Thyroid gland (tissue), 4 donors: ENCODE measurements at regions not wholly inside any gene's neighbourhood (a gene's known extent, or its start where the extent isn't known, plus 50 kb on each side); places are given as distances from the start of the nearest gene placed in this dataset.

Experiments used
- DNase-seq, 2 donors: peaks; one replicate each; pipeline ENCODE4 v3.0.0-alpha.2; 2019
- H3K27ac ChIP-seq, 3 donors: fragments of 200-600 bp; sonication (generic); 1 replicate in 2 of 3; 2 replicates in 1 of 3; pipeline ENCODE4 v1.5.1; 2016 to 2019; ENCODE audit warnings: mild to moderate bottlenecking in 1 of 3, moderate library complexity in 1 of 3
- H3K27me3 ChIP-seq: fragments of 200-600 bp; sonication (generic); one replicate; pipeline ENCODE4 v1.5.1; 2019
- H3K36me3 ChIP-seq, 2 donors: fragments of 200-600 bp; sonication (generic); one replicate each; pipeline ENCODE4 v1.5.1; 2016 to 2019
- H3K4me1 ChIP-seq, 2 donors: fragments of 200-600 bp; sonication (generic); one replicate each; pipeline ENCODE4 v1.5.1; 2017 to 2019
- H3K4me3 ChIP-seq, 3 donors: fragments of 200-600 bp; sonication (generic); replicated peaks in 1 of 3; 1 replicate in 2 of 3; 2 replicates in 1 of 3; pipeline ENCODE4 v1.5.1; 2016; ENCODE audit warnings: mild to moderate bottlenecking in 1 of 3
- H3K9me3 ChIP-seq: fragments of 200-600 bp; sonication (generic); one replicate; pipeline ENCODE4 v1.5.1; 2017
- POLR2A ChIP-seq, 2 donors: fragments of 450-650 bp; IDR thresholded peaks; one replicate each; pipeline ENCODE4 v1.6.1; 2017; ENCODE audit warnings: antibody characterized with exemption in 2 of 2, mild to moderate bottlenecking in 2 of 2, moderate library complexity in 1 of 2
- WGBS, 2 donors: methylation state at CpG; one replicate each; pipeline ENCODE4 v1.1.5; 2017; 5-methylcytosine and 5-hydroxymethylcytosine counted together
- intact Hi-C: fragments of 100-400 bp; cut with DNase I; formaldehyde crosslinking; loops from one replicate; pipeline ENCODE4 v1.15.1; 2023
- TF ChIP-seq, protein P1 (sequence below), 6 experiments: fragments of 200-600 bp in 3 of 6; fragments of 450-650 bp in 3 of 6; sonication (generic) in 3 of 6; IDR thresholded peaks; one replicate each; pipeline ENCODE4 v1.5.1; 2016 to 2019; ENCODE audit warnings: antibody characterized with exemption in 6 of 6, mild to moderate bottlenecking in 2 of 6, inconsistent platforms in 1 of 6, moderate library complexity in 1 of 6

DNA sequence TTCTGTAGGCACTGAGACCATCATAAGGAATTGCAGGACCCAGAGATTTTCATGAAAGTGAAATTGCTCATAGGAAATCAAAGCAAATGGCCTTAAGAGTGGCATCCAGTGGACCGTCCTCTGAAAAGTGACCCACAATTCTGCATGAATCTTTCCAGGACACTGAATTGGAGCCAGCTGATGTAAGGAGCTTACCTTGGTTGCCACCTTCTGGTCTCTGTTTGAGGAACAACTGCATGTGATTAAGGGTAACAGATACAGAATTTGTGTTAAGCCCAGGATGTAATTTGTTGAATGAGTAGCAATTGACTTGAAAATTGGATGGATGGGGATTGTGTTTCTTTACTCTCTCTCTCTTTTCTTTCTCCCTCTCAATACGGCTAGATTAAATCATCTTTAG lies 49.9 kb upstream of the GAS1 start:
- Histone ChIP-seq H3K4me3 (no peak overlapping the region), H3K36me3 (no peaks in the 10 kb centered on the region), H3K27ac (no peak overlapping the region), H3K27me3 (no peaks in the 10 kb centered on the region), H3K9me3 (no peaks in the 10 kb centered on the region), H3K4me1 (no peaks in the 10 kb centered on the region)
- WGBS, 2 donors: 34 to 50% methylated on average over 2 of the region's 2 CpGs
- TF ChIP-seq, protein P1, sequence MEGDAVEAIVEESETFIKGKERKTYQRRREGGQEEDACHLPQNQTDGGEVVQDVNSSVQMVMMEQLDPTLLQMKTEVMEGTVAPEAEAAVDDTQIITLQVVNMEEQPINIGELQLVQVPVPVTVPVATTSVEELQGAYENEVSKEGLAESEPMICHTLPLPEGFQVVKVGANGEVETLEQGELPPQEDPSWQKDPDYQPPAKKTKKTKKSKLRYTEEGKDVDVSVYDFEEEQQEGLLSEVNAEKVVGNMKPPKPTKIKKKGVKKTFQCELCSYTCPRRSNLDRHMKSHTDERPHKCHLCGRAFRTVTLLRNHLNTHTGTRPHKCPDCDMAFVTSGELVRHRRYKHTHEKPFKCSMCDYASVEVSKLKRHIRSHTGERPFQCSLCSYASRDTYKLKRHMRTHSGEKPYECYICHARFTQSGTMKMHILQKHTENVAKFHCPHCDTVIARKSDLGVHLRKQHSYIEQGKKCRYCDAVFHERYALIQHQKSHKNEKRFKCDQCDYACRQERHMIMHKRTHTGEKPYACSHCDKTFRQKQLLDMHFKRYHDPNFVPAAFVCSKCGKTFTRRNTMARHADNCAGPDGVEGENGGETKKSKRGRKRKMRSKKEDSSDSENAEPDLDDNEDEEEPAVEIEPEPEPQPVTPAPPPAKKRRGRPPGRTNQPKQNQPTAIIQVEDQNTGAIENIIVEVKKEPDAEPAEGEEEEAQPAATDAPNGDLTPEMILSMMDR (IDR thresholded peaks at IDR 0.05): peak in 1 of 6 experiments; percentile 43
- no peak for TF ChIP-seq POLR2A (IDR thresholded peaks at IDR 0.05)
- no peak for DNase-seq
- intact Hi-C loops: no loop called here

DNA sequence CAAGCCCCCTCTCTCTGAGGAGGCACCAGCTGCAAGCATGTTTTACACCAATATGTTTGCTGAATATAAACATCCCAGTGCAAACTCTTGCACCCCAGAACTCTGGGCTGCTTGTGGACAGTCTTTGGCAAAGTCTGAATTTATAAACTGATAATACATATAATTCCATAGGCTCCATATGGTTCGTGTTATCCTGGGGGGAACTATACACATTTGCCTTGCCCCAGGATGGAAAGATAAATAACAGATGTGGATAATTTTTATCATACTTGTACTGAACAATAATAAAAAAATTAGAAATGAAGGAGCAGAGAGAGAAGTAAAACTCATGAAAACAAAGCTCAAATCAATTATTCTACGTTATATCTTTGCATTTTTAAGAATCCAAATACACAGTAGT lies 50.6 kb upstream of the GAS1 start:
- Histone ChIP-seq H3K4me3 (no peak overlapping the region), H3K27ac (no peak overlapping the region), H3K27me3 (no peaks in the 10 kb centered on the region), H3K4me1 (no peaks in the 10 kb centered on the region), H3K36me3 (no peaks in the 10 kb centered on the region), H3K9me3 (no peaks in the 10 kb centered on the region)
- TF ChIP-seq POLR2A (IDR thresholded peaks at IDR 0.05): no peak
- TF ChIP-seq, protein P1 (IDR thresholded peaks at IDR 0.05): no peak
- WGBS, 2 donors: 88 to 90% methylated on average over 2 of the region's 2 CpGs
- intact Hi-C loops: no loop called here
- DNase-seq: no peak

DNA sequence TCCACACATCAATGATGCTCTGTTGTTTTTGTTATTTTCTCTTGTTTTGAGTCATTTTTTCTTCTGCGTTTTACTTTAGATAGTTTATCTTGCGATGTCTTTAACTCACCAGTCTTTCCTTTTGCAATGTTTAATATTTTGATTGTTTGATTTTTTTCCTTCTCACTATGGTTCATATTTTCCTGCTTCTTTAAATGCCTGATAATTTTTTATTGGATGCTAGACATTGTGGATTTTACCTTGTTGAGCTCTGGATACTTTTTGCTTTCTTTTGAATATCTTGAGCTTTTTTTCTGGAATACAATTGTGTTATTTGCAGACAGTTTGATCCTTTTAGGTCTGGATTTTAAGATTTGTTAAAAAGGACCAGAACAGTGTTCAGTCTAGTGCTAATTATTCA lies 55.2 kb upstream of the GAS1 start:
- H3K4me1 ChIP-seq: no peaks in the 10 kb centered on the region
- H3K36me3 ChIP-seq: no peaks in the 10 kb centered on the region
- DNase-seq: no peak
- WGBS, 2 donors: 97 to 98% methylated on average over 2 of the region's 2 CpGs
- intact Hi-C loops: no loop called here
- H3K27ac ChIP-seq: no peak overlapping the region
- H3K9me3 ChIP-seq: no peaks in the 10 kb centered on the region
- no peaks in the 10 kb centered on the region for H3K27me3 ChIP-seq
- TF ChIP-seq POLR2A (IDR thresholded peaks at IDR 0.05): no peak
- TF ChIP-seq, protein P1 (IDR thresholded peaks at IDR 0.05): no peak
- H3K4me3 ChIP-seq: no peak overlapping the region

DNA sequence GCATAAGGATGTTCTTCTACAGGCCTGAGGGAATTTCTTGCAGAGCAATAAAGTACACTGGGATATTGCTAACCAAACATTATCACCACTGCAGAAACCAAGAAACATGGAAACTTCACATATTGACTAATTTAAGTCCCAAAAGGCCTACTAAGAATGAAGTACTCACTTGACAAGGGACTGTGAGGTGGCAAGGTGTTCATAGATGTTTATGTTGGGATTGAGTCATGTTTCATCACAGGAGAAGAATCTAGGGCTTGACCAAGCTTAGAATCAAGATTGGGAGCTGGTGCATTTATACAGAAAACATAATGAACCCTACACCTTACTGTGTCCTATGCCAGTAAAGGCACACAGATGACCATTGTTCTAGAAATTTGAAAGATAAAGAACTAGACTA lies 56.7 kb upstream of the GAS1 start:
- no peaks in the 10 kb centered on the region for H3K36me3 ChIP-seq
- no peaks in the 10 kb centered on the region for H3K27me3 ChIP-seq
- no peak for TF ChIP-seq POLR2A (IDR thresholded peaks at IDR 0.05)
- TF ChIP-seq, protein P1 (IDR thresholded peaks at IDR 0.05): no peak
- H3K4me3 ChIP-seq: no peak overlapping the region
- no peak for DNase-seq
- H3K4me1 ChIP-seq: no peaks in the 10 kb centered on the region
- no peak overlapping the region for H3K27ac ChIP-seq
- intact Hi-C loops: no loop called here
- no peaks in the 10 kb centered on the region for H3K9me3 ChIP-seq

DNA sequence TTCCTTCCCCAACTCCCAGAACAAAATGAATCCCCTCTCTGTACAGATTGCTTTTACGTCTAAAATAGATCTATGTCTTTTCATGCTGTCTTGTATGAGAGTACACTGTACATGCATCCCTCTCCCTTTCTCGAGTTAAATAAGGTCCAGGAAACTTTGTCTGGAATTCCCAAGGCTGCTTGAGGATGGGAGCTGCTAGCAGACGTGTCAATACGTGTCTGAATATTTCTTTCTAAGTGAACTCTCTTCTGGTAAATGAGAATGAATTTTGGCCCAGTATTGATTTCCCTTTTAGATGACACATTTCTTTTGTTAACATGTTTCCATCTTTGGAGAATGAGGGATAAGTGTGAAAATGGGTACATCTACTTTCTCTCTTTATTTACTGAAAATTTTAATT lies 59.6 kb upstream of the GAS1 start:
- no peak for TF ChIP-seq POLR2A (IDR thresholded peaks at IDR 0.05)
- TF ChIP-seq, protein P1 (IDR thresholded peaks at IDR 0.05): no peak
- no peaks in the 10 kb centered on the region for H3K4me1 ChIP-seq
- H3K4me3 ChIP-seq: no peak overlapping the region
- H3K36me3 ChIP-seq: no peaks in the 10 kb centered on the region
- no peaks in the 10 kb centered on the region for H3K9me3 ChIP-seq
- DNase-seq: no peak
- 84 to 92% methylated on average over 4 of the region's 4 CpGs for whole genome bisulfite sequencing, 2 donors
- H3K27me3 ChIP-seq: no peaks in the 10 kb centered on the region
- H3K27ac ChIP-seq: no peak overlapping the region
- intact Hi-C loops: no loop called here
